Karpas-422 (cell line): ENCODE measurements at regions not wholly inside any gene's neighbourhood (a gene's known extent, or its start where the extent isn't known, plus 50 kb on each side); places are given as distances from the start of the nearest gene placed in this dataset.

Source experiments
- DNase-seq: peaks from one replicate; pipeline ENCODE4 v3.0.0-alpha.2; 2015
- H2AFZ ChIP-seq: fragments of 200-600 bp; sonication (generic); 2 replicates; pipeline ENCODE4 v1.6.1; 2014; ENCODE audit warnings: antibody characterized with exemption, low read length, mixed read lengths
- H3K27ac ChIP-seq: fragments of 200-600 bp; sonication (generic); 2 replicates; pipeline ENCODE4 v1.5.1; 2014; ENCODE audit warnings: mild to moderate bottlenecking, low read length, moderate library complexity
- H3K27me3 ChIP-seq: fragments of 200-600 bp; sonication (generic); 2 replicates; pipeline ENCODE4 v1.6.1; 2014; ENCODE audit warnings: low read length, mixed read lengths
- H3K36me3 ChIP-seq: fragments of 200-600 bp; sonication (generic); 2 replicates; pipeline ENCODE4 v1.6.1; 2014; ENCODE audit warnings: low read length, mixed read lengths; ENCODE audit not compliant: insufficient read depth
- H3K4me1 ChIP-seq: fragments of 200-600 bp; sonication (generic); 2 replicates; pipeline ENCODE4 v1.6.1; 2014; ENCODE audit warnings: mild to moderate bottlenecking, low read length, mixed read lengths
- H3K4me2 ChIP-seq: fragments of 200-600 bp; sonication (generic); 2 replicates; pipeline ENCODE4 v1.6.1; 2014; ENCODE audit warnings: low read length, low read depth, mild to moderate bottlenecking; ENCODE audit not compliant: poor library complexity, severe bottlenecking
- H3K4me3 ChIP-seq: fragments of 200-600 bp; sonication (generic); 2 replicates; pipeline ENCODE4 v1.5.1; 2014; ENCODE audit warnings: mild to moderate bottlenecking, antibody characterized with exemption, low read length, mixed read lengths
- H3K79me2 ChIP-seq: fragments of 200-600 bp; sonication (generic); 2 replicates; pipeline ENCODE4 v1.6.1; 2014; ENCODE audit warnings: mild to moderate bottlenecking, low read length, mixed read lengths
- H3K9ac ChIP-seq: fragments of 200-600 bp; sonication (generic); 2 replicates; pipeline ENCODE4 v1.6.0; 2014; ENCODE audit warnings: low read length
- H3K9me2 ChIP-seq: fragments of 200-600 bp; sonication (generic), shearing (Covaris generic); replicated peaks from 2 replicates; pipeline ENCODE4 v1.6.0; 2014; ENCODE audit warnings: mild to moderate bottlenecking, low read length, moderate library complexity; ENCODE audit not compliant: insufficient read depth
- H3K9me3 ChIP-seq: fragments of 300-700, 200-600 bp; sonication (generic); 2 replicates; pipeline ENCODE4 v1.6.1; 2014; ENCODE audit warnings: low read length, mixed read lengths
- H4K20me1 ChIP-seq: fragments of 200-600 bp; sonication (generic); 2 replicates; pipeline ENCODE4 v1.6.1; 2014; ENCODE audit warnings: mild to moderate bottlenecking, antibody characterized with exemption, low read length, low read depth; ENCODE audit not compliant: insufficient read depth

GRCh38 chr4:123997776-123998449, 601.3 kb downstream of the SPRY1 start:
- Histone ChIP-seq H3K9me3 (no peaks in the 10 kb centered on the region), H2AFZ (no peak overlapping the region), H3K27me3 (no peaks in the 10 kb centered on the region), H3K79me2 (no peaks in the 10 kb centered on the region), H3K36me3 (no peaks in the 10 kb centered on the region), H3K4me1 (no peaks in the 10 kb centered on the region), H4K20me1 (no peaks in the 10 kb centered on the region), H3K9ac (no peak overlapping the region), H3K27ac (no peak overlapping the region), H3K4me3 (no peak overlapping the region), H3K9me2 (peaks cover 3% of the 10 kb centered on the region; the same call in 1 of the 2 replicates), H3K4me2 (no peak overlapping the region)
- DNase-seq = no peak

- H4K20me1 ChIP-seq = no peaks in the 10 kb centered on the region
- H3K9me3 ChIP-seq = no peaks in the 10 kb centered on the region
- no peaks in the 10 kb centered on the region for H3K27me3 ChIP-seq
- H3K9ac ChIP-seq = no peak overlapping the region
- H3K4me1 ChIP-seq = no peaks in the 10 kb centered on the region
- 0 out of 2 replicates have a peak, but pooled peaks cover 3% of the 10 kb centered on the region for H3K9me2 ChIP-seq
- DNase-seq = no peak
- no peak overlapping the region for H3K4me2 ChIP-seq
- H2AFZ ChIP-seq = no peak overlapping the region
- H3K36me3 ChIP-seq = no peaks in the 10 kb centered on the region
- no peak overlapping the region for H3K27ac ChIP-seq
- H3K79me2 ChIP-seq = no peaks in the 10 kb centered on the region
- H3K4me3 ChIP-seq = no peak overlapping the region
Observed at GRCh38 chr4:124000233-124000632, 603.6 kb downstream of the SPRY1 start.

- H3K27ac ChIP-seq = no peak overlapping the region
Observed at GRCh38 chr4:124015766-124016165, 619.2 kb downstream of the SPRY1 start.

GRCh38 chr4:124017185-124017785, 620.7 kb downstream of the SPRY1 start:
- H3K4me3 ChIP-seq = no peak overlapping the region

More at GRCh38 chr4:124015766-124016165, 619.2 kb downstream of the SPRY1 start:
- Histone ChIP-seq H4K20me1 (no peaks in the 10 kb centered on the region), H2AFZ (no peak overlapping the region), H3K9me2 (no peaks in the 10 kb centered on the region), H3K27me3 (no peaks in the 10 kb centered on the region), H3K9me3 (no peaks in the 10 kb centered on the region), H3K79me2 (no peaks in the 10 kb centered on the region), H3K4me3 (no peak overlapping the region), H3K36me3 (no peaks in the 10 kb centered on the region), H3K4me1 (peaks cover 7% of the 10 kb centered on the region), H3K9ac (no peak overlapping the region), H3K4me2 (no peak overlapping the region)
- DNase-seq = no peak

GRCh38 chr4:124018383-124019317, 622.1 kb downstream of the SPRY1 start:
- H3K9me2 ChIP-seq = no peaks in the 10 kb centered on the region
- no peaks in the 10 kb centered on the region for H3K36me3 ChIP-seq
- H2AFZ ChIP-seq = no peak overlapping the region
- H3K27me3 ChIP-seq = no peaks in the 10 kb centered on the region
- no peak overlapping the region for H3K27ac ChIP-seq
- no peaks in the 10 kb centered on the region for H4K20me1 ChIP-seq
- H3K9ac ChIP-seq = no peak overlapping the region
- no peaks in the 10 kb centered on the region for H3K79me2 ChIP-seq
- H3K4me1 ChIP-seq = peaks cover 7% of the 10 kb centered on the region
- H3K9me3 ChIP-seq = no peaks in the 10 kb centered on the region
- DNase-seq = peak; percentile 40
- H3K4me3 ChIP-seq = no peak overlapping the region
- peak overlapping the region; percentile 11 for H3K4me2 ChIP-seq

More at GRCh38 chr4:124017185-124017785, 620.7 kb downstream of the SPRY1 start:
- Histone ChIP-seq H3K4me2 (no peak overlapping the region), H3K9me3 (no peaks in the 10 kb centered on the region), H3K27me3 (no peaks in the 10 kb centered on the region), H3K36me3 (no peaks in the 10 kb centered on the region), H3K9me2 (no peaks in the 10 kb centered on the region), H3K27ac (no peak overlapping the region), H3K4me1 (peaks cover 7% of the 10 kb centered on the region), H3K9ac (no peak overlapping the region), H2AFZ (no peak overlapping the region), H4K20me1 (no peaks in the 10 kb centered on the region), H3K79me2 (no peaks in the 10 kb centered on the region)
- DNase-seq = no peak

GRCh38 chr4:124019749-124020549, 623.4 kb downstream of the SPRY1 start:
- H2AFZ ChIP-seq = no peak overlapping the region
- no peak overlapping the region for H3K4me3 ChIP-seq
- H3K27ac ChIP-seq = no peak overlapping the region
- no peaks in the 10 kb centered on the region for H3K36me3 ChIP-seq
- no peaks in the 10 kb centered on the region for H4K20me1 ChIP-seq
- H3K9me2 ChIP-seq = no peaks in the 10 kb centered on the region
- peaks cover 7% of the 10 kb centered on the region for H3K4me1 ChIP-seq
- H3K9ac ChIP-seq = no peak overlapping the region
- no peak overlapping the region for H3K4me2 ChIP-seq
- H3K27me3 ChIP-seq = no peaks in the 10 kb centered on the region
- no peaks in the 10 kb centered on the region for H3K79me2 ChIP-seq
- H3K9me3 ChIP-seq = no peaks in the 10 kb centered on the region
- DNase-seq = no peak

- no peak for DNase-seq
- no peak overlapping the region for H3K27ac ChIP-seq
- no peaks in the 10 kb centered on the region for H3K4me1 ChIP-seq
- no peaks in the 10 kb centered on the region for H3K27me3 ChIP-seq
- no peak overlapping the region for H3K4me2 ChIP-seq
- no peaks in the 10 kb centered on the region for H3K79me2 ChIP-seq
- no peaks in the 10 kb centered on the region for H3K36me3 ChIP-seq
- no peaks in the 10 kb centered on the region for H3K9me2 ChIP-seq
- H4K20me1 ChIP-seq = no peaks in the 10 kb centered on the region
- H3K9me3 ChIP-seq = no peaks in the 10 kb centered on the region
- no peak overlapping the region for H3K9ac ChIP-seq
- H2AFZ ChIP-seq = no peak overlapping the region
- no peak overlapping the region for H3K4me3 ChIP-seq
Observed at GRCh38 chr4:124025000-124025399, 628.4 kb downstream of the SPRY1 start.
